ENCODE measurements at regions not wholly inside any gene's neighbourhood (a gene's known extent, or its start where the extent isn't known, plus 50 kb on each side); places are given as distances from the start of the nearest gene placed in this dataset.
A peak's percentile ranks its signal among the peaks of the same experiment; 100 is the strongest.

- no peaks in the 10 kb centered on the region for H3K27me3 ChIP-seq (ENCODE audit: control insufficient read depth, insufficient read depth, low read length)
- H3K9me3 ChIP-seq (ENCODE audit: control insufficient read depth, insufficient read depth, low read depth, low read length) = no peaks in the 10 kb centered on the region
- H3K27ac ChIP-seq (ENCODE audit: low read depth, low read length) = no peak overlapping the region
- H3K4me3 ChIP-seq (ENCODE audit: low read depth, low read length) = no peak overlapping the region
- peaks cover 29% of the 10 kb centered on the region for H3K4me1 ChIP-seq (ENCODE audit: control insufficient read depth, insufficient read depth, low read length)
- H3K36me3 ChIP-seq (ENCODE audit: control insufficient read depth, insufficient read depth, low read length) = no peaks in the 10 kb centered on the region
- H3K9ac ChIP-seq (ENCODE audit: low read length) = no peak overlapping the region
Measured at GRCh38 chr4:24655326-24655725, 71.0 kb upstream of the DHX15 start.

GRCh38 chr4:24655971-24656370, 71.6 kb upstream of the DHX15 start:
- Histone ChIP-seq H3K36me3 (ENCODE audit: control insufficient read depth, insufficient read depth, low read length) (no peaks in the 10 kb centered on the region), H3K9ac (ENCODE audit: low read length) (no peak overlapping the region), H3K27ac (ENCODE audit: low read depth, low read length) (no peak overlapping the region), H3K27me3 (ENCODE audit: control insufficient read depth, insufficient read depth, low read length) (no peaks in the 10 kb centered on the region), H3K4me1 (ENCODE audit: control insufficient read depth, insufficient read depth, low read length) (peaks cover 32% of the 10 kb centered on the region), H3K4me3 (ENCODE audit: low read depth, low read length) (no peak overlapping the region), H3K9me3 (ENCODE audit: control insufficient read depth, insufficient read depth, low read depth, low read length) (no peaks in the 10 kb centered on the region)

- peaks cover 37% of the 10 kb centered on the region for H3K4me1 ChIP-seq (ENCODE audit: control insufficient read depth, insufficient read depth, low read length)
Measured at GRCh38 chr4:24656906-24657305, 72.6 kb upstream of the DHX15 start.

GRCh38 chr4:24657768-24658617, 73.6 kb upstream of the DHX15 start:
- no peak overlapping the region for H3K9ac ChIP-seq (ENCODE audit: low read length)
- H3K27ac ChIP-seq (ENCODE audit: low read depth, low read length) = no peak overlapping the region; the same call in 1 of the 2 replicates
- no peak overlapping the region for H3K4me3 ChIP-seq (ENCODE audit: low read depth, low read length)
- H3K9me3 ChIP-seq (ENCODE audit: control insufficient read depth, insufficient read depth, low read depth, low read length) = no peaks in the 10 kb centered on the region
- H3K4me1 ChIP-seq (ENCODE audit: control insufficient read depth, insufficient read depth, low read length) = peaks cover 47% of the 10 kb centered on the region
- no peaks in the 10 kb centered on the region for H3K27me3 ChIP-seq (ENCODE audit: control insufficient read depth, insufficient read depth, low read length)
- no peaks in the 10 kb centered on the region for H3K36me3 ChIP-seq (ENCODE audit: control insufficient read depth, insufficient read depth, low read length)

More at GRCh38 chr4:24656906-24657305, 72.6 kb upstream of the DHX15 start:
- H3K36me3 ChIP-seq (ENCODE audit: control insufficient read depth, insufficient read depth, low read length) = no peaks in the 10 kb centered on the region
- no peak overlapping the region for H3K4me3 ChIP-seq (ENCODE audit: low read depth, low read length)
- no peak overlapping the region for H3K27ac ChIP-seq (ENCODE audit: low read depth, low read length)
- no peaks in the 10 kb centered on the region for H3K9me3 ChIP-seq (ENCODE audit: control insufficient read depth, insufficient read depth, low read depth, low read length)
- no peak overlapping the region for H3K9ac ChIP-seq (ENCODE audit: low read length)
- no peaks in the 10 kb centered on the region for H3K27me3 ChIP-seq (ENCODE audit: control insufficient read depth, insufficient read depth, low read length)

GRCh38 chr4:24659241-24659961, 75.0 kb upstream of the DHX15 start:
- H3K36me3 ChIP-seq (ENCODE audit: control insufficient read depth, insufficient read depth, low read length) = no peaks in the 10 kb centered on the region
- H3K9ac ChIP-seq (ENCODE audit: low read length) = no peak overlapping the region
- no peak overlapping the region; the same call in 1 of the 2 replicates for H3K27ac ChIP-seq (ENCODE audit: low read depth, low read length)
- H3K4me3 ChIP-seq (ENCODE audit: low read depth, low read length) = no peak overlapping the region; the same call in 1 of the 2 replicates
- no peaks in the 10 kb centered on the region for H3K27me3 ChIP-seq (ENCODE audit: control insufficient read depth, insufficient read depth, low read length)
- no peaks in the 10 kb centered on the region for H3K9me3 ChIP-seq (ENCODE audit: control insufficient read depth, insufficient read depth, low read depth, low read length)
- H3K4me1 ChIP-seq (ENCODE audit: control insufficient read depth, insufficient read depth, low read length) = peaks cover 55% of the 10 kb centered on the region

GRCh38 chr4:24662056-24662455, 77.7 kb upstream of the DHX15 start:
- Histone ChIP-seq H3K4me1 (ENCODE audit: control insufficient read depth, insufficient read depth, low read length) (peaks cover 48% of the 10 kb centered on the region), H3K9ac (ENCODE audit: low read length) (no peak overlapping the region), H3K27me3 (ENCODE audit: control insufficient read depth, insufficient read depth, low read length) (no peaks in the 10 kb centered on the region), H3K9me3 (ENCODE audit: control insufficient read depth, insufficient read depth, low read depth, low read length) (no peaks in the 10 kb centered on the region), H3K36me3 (ENCODE audit: control insufficient read depth, insufficient read depth, low read length) (no peaks in the 10 kb centered on the region; the same call in 1 of the 2 replicates), H3K27ac (ENCODE audit: low read depth, low read length) (peak overlapping the region; percentile 77), H3K4me3 (ENCODE audit: low read depth, low read length) (peak overlapping the region; percentile 35)

GRCh38 chr4:24662542-24662941, 78.2 kb upstream of the DHX15 start:
- Histone ChIP-seq H3K9me3 (ENCODE audit: control insufficient read depth, insufficient read depth, low read depth, low read length) (no peaks in the 10 kb centered on the region), H3K27me3 (ENCODE audit: control insufficient read depth, insufficient read depth, low read length) (no peaks in the 10 kb centered on the region), H3K4me3 (ENCODE audit: low read depth, low read length) (0 out of 2 replicates have a peak overlapping the region, but pooled peaks have one; percentile 10), H3K36me3 (ENCODE audit: control insufficient read depth, insufficient read depth, low read length) (no peaks in the 10 kb centered on the region; the same call in 1 of the 2 replicates), H3K9ac (ENCODE audit: low read length) (no peak overlapping the region), H3K27ac (ENCODE audit: low read depth, low read length) (no peak overlapping the region), H3K4me1 (ENCODE audit: control insufficient read depth, insufficient read depth, low read length) (peaks cover 48% of the 10 kb centered on the region)

GRCh38 chr4:24664956-24665355, 80.6 kb upstream of the DHX15 start:
- no peaks in the 10 kb centered on the region for H3K9me3 ChIP-seq (ENCODE audit: control insufficient read depth, insufficient read depth, low read depth, low read length)
- no peak overlapping the region for H3K4me3 ChIP-seq (ENCODE audit: low read depth, low read length)
- H3K27me3 ChIP-seq (ENCODE audit: control insufficient read depth, insufficient read depth, low read length) = no peaks in the 10 kb centered on the region
- H3K27ac ChIP-seq (ENCODE audit: low read depth, low read length) = no peak overlapping the region
- H3K9ac ChIP-seq (ENCODE audit: low read length) = no peak overlapping the region
- no peaks in the 10 kb centered on the region; the same call in 1 of the 2 replicates for H3K36me3 ChIP-seq (ENCODE audit: control insufficient read depth, insufficient read depth, low read length)
- peaks cover 27% of the 10 kb centered on the region for H3K4me1 ChIP-seq (ENCODE audit: control insufficient read depth, insufficient read depth, low read length)

GRCh38 chr4:24666316-24666715, 82.0 kb upstream of the DHX15 start:
- H3K9me3 ChIP-seq (ENCODE audit: control insufficient read depth, insufficient read depth, low read depth, low read length) = no peaks in the 10 kb centered on the region
- no peaks in the 10 kb centered on the region; the same call in 1 of the 2 replicates for H3K36me3 ChIP-seq (ENCODE audit: control insufficient read depth, insufficient read depth, low read length)
- H3K9ac ChIP-seq (ENCODE audit: low read length) = no peak overlapping the region
- H3K27ac ChIP-seq (ENCODE audit: low read depth, low read length) = no peak overlapping the region
- H3K4me3 ChIP-seq (ENCODE audit: low read depth, low read length) = no peak overlapping the region
- peaks cover 22% of the 10 kb centered on the region for H3K4me1 ChIP-seq (ENCODE audit: control insufficient read depth, insufficient read depth, low read length)
- no peaks in the 10 kb centered on the region for H3K27me3 ChIP-seq (ENCODE audit: control insufficient read depth, insufficient read depth, low read length)

GRCh38 chr4:24666816-24667477, 82.6 kb upstream of the DHX15 start:
- H3K4me1 ChIP-seq (ENCODE audit: control insufficient read depth, insufficient read depth, low read length) = peaks cover 18% of the 10 kb centered on the region

More at GRCh38 chr4:24666816-24667477, 82.6 kb upstream of the DHX15 start:
- Histone ChIP-seq H3K9me3 (ENCODE audit: control insufficient read depth, insufficient read depth, low read depth, low read length) (no peaks in the 10 kb centered on the region), H3K9ac (ENCODE audit: low read length) (no peak overlapping the region), H3K27me3 (ENCODE audit: control insufficient read depth, insufficient read depth, low read length) (no peaks in the 10 kb centered on the region), H3K36me3 (ENCODE audit: control insufficient read depth, insufficient read depth, low read length) (no peaks in the 10 kb centered on the region; the same call in 1 of the 2 replicates), H3K4me3 (ENCODE audit: low read depth, low read length) (no peak overlapping the region), H3K27ac (ENCODE audit: low read depth, low read length) (no peak overlapping the region)
